ENCODE measurements at regions not wholly inside any gene's neighbourhood (a gene's known extent, or its start where the extent isn't known, plus 50 kb on each side); places are given as distances from the start of the nearest gene placed in this dataset.

GRCh38 chr6:113203715-113204110 lies 653.4 kb upstream of the MARCKS start:
- TF ChIP-seq, protein P1, sequence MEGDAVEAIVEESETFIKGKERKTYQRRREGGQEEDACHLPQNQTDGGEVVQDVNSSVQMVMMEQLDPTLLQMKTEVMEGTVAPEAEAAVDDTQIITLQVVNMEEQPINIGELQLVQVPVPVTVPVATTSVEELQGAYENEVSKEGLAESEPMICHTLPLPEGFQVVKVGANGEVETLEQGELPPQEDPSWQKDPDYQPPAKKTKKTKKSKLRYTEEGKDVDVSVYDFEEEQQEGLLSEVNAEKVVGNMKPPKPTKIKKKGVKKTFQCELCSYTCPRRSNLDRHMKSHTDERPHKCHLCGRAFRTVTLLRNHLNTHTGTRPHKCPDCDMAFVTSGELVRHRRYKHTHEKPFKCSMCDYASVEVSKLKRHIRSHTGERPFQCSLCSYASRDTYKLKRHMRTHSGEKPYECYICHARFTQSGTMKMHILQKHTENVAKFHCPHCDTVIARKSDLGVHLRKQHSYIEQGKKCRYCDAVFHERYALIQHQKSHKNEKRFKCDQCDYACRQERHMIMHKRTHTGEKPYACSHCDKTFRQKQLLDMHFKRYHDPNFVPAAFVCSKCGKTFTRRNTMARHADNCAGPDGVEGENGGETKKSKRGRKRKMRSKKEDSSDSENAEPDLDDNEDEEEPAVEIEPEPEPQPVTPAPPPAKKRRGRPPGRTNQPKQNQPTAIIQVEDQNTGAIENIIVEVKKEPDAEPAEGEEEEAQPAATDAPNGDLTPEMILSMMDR (conservative IDR thresholded peaks at IDR 0.05) = no peak
- H3K27ac ChIP-seq = no peak overlapping the region

DNA sequence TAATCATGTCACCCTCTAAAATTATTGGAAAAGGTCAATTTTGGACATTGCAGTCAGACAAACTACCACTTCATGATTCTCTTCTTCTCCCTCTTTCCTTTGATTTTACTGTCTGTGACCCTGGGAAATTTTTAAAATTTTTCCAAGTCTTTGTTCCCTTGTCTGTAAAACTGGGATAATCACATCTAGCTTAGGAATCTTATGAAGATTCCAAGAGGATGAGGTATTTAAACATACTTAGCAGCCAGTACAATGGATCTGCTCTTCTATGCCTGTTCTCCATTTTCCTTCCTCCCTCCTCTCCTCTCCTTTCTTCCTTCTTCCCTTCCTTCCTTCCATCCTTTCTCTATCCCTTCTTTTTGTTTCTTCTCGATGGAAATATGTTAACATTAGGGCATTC lies 651.6 kb upstream of the MARCKS start:
- H3K27ac ChIP-seq = no peak overlapping the region
- TF ChIP-seq, protein P1 (conservative IDR thresholded peaks at IDR 0.05) = no peak

DNA sequence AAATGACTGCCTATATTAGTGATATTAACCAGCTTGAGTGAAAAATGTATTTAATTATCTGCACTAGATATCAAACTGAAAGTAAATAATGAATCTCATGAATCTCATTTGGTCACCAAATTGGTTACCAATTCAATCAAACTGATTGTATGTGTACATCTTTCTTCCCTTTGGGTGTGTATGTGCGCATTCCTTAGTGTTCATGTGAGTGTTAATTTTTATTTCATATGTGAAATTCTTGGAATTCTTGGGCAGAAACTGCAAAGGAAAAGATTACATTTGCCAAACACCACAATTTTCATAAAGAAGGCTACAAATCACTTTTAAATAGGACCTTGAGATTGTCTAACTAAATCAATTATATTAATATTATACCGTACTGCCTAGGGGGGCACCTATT lies 648.4 kb upstream of the MARCKS start:
- peak overlapping the region; percentile 7; the same call in 1 of the 2 replicates for H3K27ac ChIP-seq
- TF ChIP-seq, protein P1 (conservative IDR thresholded peaks at IDR 0.05) = no peak

GRCh38 chr6:113209315-113209714 lies 647.8 kb upstream of the MARCKS start:
- peak overlapping the region; percentile 57; the same call in 1 of the 2 replicates for H3K27ac ChIP-seq
- TF ChIP-seq, protein P1 (conservative IDR thresholded peaks at IDR 0.05) = no peak

DNA sequence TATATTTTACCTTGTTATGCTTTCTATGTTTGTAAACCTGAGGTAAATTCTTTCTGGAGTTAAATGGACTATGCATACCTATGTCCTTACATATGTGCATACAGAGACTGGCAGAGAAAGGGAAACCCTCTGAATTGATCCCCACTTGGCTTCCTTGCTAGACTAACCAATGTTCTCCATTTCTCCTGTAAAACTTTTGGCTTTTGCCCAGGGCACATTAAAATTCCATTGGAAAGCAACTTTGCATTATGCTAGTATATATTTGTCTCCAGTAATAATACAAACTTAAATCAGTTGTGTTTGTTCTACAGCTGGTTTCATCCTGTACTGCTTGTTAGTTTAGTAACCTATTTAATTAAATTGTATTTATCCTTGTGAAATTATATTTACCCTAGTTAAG lies 646.0 kb upstream of the MARCKS start:
- TF ChIP-seq, protein P1 (conservative IDR thresholded peaks at IDR 0.05) = no peak
- peak overlapping the region; percentile 57 for H3K27ac ChIP-seq

- TF ChIP-seq, protein P1 (conservative IDR thresholded peaks at IDR 0.05) = no peak
- no peak overlapping the region for H3K27ac ChIP-seq
These were observed 637.4 kb upstream of the MARCKS start for GRCh38 chr6:113219783-113220182.

DNA sequence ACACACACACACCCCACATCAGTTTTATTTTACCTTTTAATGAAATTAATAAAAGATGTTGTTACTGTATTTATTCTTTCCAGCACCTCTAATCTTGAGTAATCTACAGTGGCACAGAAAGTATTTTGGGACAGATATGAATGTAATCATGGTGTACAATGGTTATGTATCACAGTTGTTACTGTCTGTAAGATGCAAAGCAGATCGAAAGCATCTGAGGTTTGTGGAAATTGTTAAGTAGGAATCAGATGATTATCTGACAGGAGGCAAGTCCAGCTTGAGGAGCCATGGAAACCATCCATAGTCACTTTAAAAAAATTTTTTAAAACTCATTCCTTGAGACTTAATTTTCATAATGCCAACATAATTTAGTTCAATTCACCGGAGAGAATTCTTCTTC lies 636.3 kb upstream of the MARCKS start:
- H3K27ac ChIP-seq = no peak overlapping the region
- TF ChIP-seq, protein P1 (conservative IDR thresholded peaks at IDR 0.05) = no peak

- TF ChIP-seq, protein P1 (conservative IDR thresholded peaks at IDR 0.05) = no peak
- H3K27ac ChIP-seq = no peak overlapping the region
These were observed 635.3 kb upstream of the MARCKS start for GRCh38 chr6:113221850-113222249.
